ENCODE measurements at regions not wholly inside any gene's neighbourhood (a gene's known extent, or its start where the extent isn't known, plus 50 kb on each side); places are given as distances from the start of the nearest gene placed in this dataset.

DNA sequence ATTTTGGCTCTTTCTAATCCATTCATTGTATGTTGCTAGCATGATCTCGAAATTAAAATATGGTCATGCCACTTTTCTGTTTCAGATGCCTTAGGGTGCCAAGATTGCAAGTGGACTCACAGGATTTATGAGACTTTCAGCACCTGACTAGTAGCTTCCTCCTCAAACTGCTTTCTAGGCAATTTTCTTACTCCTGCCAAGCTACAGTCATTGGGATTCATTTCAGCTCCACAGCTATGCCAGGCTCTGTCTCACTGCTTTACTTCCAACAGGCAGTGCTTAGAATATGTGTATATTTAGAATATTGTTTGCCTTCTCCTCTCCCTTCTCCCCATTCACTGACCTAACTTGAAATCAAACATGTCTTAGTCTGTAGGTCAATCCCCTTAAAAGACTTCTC, 681.4 kb downstream of the TENT5A start:
- TF ChIP-seq, protein P1, sequence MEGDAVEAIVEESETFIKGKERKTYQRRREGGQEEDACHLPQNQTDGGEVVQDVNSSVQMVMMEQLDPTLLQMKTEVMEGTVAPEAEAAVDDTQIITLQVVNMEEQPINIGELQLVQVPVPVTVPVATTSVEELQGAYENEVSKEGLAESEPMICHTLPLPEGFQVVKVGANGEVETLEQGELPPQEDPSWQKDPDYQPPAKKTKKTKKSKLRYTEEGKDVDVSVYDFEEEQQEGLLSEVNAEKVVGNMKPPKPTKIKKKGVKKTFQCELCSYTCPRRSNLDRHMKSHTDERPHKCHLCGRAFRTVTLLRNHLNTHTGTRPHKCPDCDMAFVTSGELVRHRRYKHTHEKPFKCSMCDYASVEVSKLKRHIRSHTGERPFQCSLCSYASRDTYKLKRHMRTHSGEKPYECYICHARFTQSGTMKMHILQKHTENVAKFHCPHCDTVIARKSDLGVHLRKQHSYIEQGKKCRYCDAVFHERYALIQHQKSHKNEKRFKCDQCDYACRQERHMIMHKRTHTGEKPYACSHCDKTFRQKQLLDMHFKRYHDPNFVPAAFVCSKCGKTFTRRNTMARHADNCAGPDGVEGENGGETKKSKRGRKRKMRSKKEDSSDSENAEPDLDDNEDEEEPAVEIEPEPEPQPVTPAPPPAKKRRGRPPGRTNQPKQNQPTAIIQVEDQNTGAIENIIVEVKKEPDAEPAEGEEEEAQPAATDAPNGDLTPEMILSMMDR (IDR thresholded peaks at IDR 0.05): no peak
- Mint-ChIP-seq H3K4me1 (ENCODE audit: unreplicated experiment) (no peaks in the 10 kb centered on the region), H3K27ac (ENCODE audit: unreplicated experiment) (no peak overlapping the region), H3K27me3 (ENCODE audit: unreplicated experiment) (peaks cover 22% of the 10 kb centered on the region), H3K36me3 (ENCODE audit: unreplicated experiment) (no peaks in the 10 kb centered on the region), H3K4me3 (ENCODE audit: unreplicated experiment) (no peak overlapping the region), H3K9me3 (ENCODE audit: unreplicated experiment) (no peaks in the 10 kb centered on the region)
- DNase-seq (ENCODE audit: extremely low spot score, unreplicated experiment): no peak

DNA sequence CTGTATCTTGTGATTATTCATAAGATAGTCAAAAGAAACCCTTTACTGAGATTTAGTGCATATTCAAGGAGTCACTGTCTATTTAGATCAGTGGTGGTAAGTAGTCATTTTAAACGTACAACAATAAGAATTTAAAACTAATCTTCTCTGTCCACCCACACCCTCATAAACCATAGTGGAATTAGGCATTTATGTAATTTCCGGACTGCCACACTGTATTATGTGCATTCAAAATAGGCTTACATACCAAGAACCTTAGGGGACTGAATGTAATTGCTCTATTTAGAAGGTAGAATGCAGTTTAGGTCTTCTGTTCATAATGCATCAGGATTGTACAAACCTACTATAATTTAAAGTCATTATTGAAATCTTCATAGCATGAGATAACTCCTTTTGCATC, 685.4 kb downstream of the TENT5A start:
- H3K9me3 Mint-ChIP-seq (ENCODE audit: unreplicated experiment): no peaks in the 10 kb centered on the region
- no peaks in the 10 kb centered on the region for H3K27me3 Mint-ChIP-seq (ENCODE audit: unreplicated experiment)
- no peak for DNase-seq (ENCODE audit: extremely low spot score, unreplicated experiment)
- TF ChIP-seq, protein P1 (IDR thresholded peaks at IDR 0.05): no peak
- H3K36me3 Mint-ChIP-seq (ENCODE audit: unreplicated experiment): no peaks in the 10 kb centered on the region
- no peaks in the 10 kb centered on the region for H3K4me1 Mint-ChIP-seq (ENCODE audit: unreplicated experiment)
- no peak overlapping the region for H3K27ac Mint-ChIP-seq (ENCODE audit: unreplicated experiment)
- H3K4me3 Mint-ChIP-seq (ENCODE audit: unreplicated experiment): no peak overlapping the region

DNA sequence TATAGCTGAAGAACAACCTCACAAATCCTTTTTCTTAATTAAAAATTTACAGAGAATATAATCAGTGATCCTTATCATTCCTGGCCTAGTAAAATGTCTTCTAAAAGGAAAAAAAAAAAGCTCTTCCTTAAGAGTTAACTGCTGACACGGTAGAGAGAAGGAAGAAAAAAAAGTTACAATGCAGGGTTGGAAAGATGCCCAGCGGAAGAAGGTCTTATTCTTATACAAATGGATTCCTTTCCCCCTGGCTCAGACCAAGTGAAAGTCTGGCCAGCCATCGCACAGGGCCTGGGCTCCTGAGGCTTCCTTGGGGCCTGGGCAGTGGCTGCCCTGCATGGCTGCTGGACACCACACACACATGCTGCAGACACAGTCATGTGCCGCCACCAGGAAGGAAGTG, 688.6 kb downstream of the TENT5A start:
- Mint-ChIP-seq H3K27me3 (ENCODE audit: unreplicated experiment) (no peaks in the 10 kb centered on the region), H3K27ac (ENCODE audit: unreplicated experiment) (no peak overlapping the region), H3K9me3 (ENCODE audit: unreplicated experiment) (no peaks in the 10 kb centered on the region), H3K4me1 (ENCODE audit: unreplicated experiment) (no peaks in the 10 kb centered on the region), H3K36me3 (ENCODE audit: unreplicated experiment) (no peaks in the 10 kb centered on the region), H3K4me3 (ENCODE audit: unreplicated experiment) (no peak overlapping the region)
- no peak for DNase-seq (ENCODE audit: extremely low spot score, unreplicated experiment)
- TF ChIP-seq, protein P1 (IDR thresholded peaks at IDR 0.05): no peak

DNA sequence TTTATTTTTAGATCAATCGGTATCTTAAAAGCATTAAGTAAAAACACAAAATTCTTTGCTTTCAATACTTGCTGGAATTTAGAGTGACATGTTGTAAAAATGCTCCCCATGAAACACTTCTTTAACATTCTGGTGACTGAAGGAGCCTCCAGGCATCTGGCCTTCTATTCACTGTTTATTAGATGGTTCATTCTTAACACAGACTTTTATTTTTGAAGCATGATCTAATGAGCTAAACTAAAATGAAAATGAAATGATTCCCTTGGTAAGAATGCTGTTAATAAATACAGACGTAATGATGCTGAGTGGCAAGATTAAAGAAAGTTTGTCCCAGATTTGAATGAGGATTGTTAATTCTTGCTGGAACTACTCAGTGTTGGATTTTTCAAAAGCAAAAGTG, 698.4 kb downstream of the TENT5A start:
- Mint-ChIP-seq H3K27me3 (ENCODE audit: unreplicated experiment) (peaks cover 7% of the 10 kb centered on the region), H3K27ac (ENCODE audit: unreplicated experiment) (no peak overlapping the region)

DNA sequence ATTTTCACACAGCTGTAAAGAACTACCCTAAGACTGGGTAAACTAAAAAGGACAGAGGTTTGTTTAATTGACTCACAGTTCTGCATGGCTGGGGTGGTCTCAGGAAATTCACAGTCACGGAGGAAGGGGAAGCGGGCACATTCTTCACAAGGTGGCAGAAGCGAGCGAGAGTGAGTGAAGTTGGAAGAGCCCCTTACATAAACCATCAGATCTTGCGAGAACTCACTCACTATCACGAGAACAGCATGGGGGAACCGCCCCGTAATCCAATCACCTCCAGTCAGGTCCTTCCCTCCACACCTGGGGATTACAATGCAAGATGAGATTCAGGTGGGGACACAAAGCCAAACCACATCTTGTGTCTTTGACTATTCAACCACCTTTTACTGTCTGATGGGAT, 700.5 kb downstream of the TENT5A start:
- Mint-ChIP-seq H3K36me3 (ENCODE audit: unreplicated experiment) (no peaks in the 10 kb centered on the region), H3K27me3 (ENCODE audit: unreplicated experiment) (peaks cover 7% of the 10 kb centered on the region), H3K27ac (ENCODE audit: unreplicated experiment) (no peak overlapping the region), H3K4me3 (ENCODE audit: unreplicated experiment) (no peak overlapping the region), H3K4me1 (ENCODE audit: unreplicated experiment) (no peaks in the 10 kb centered on the region), H3K9me3 (ENCODE audit: unreplicated experiment) (no peaks in the 10 kb centered on the region)
- TF ChIP-seq, protein P1 (IDR thresholded peaks at IDR 0.05): no peak
- no peak for DNase-seq (ENCODE audit: extremely low spot score, unreplicated experiment)

More for the DNA sequence above, 698.4 kb downstream of the TENT5A start:
- Mint-ChIP-seq H3K4me1 (ENCODE audit: unreplicated experiment) (no peaks in the 10 kb centered on the region), H3K9me3 (ENCODE audit: unreplicated experiment) (no peaks in the 10 kb centered on the region), H3K36me3 (ENCODE audit: unreplicated experiment) (no peaks in the 10 kb centered on the region), H3K4me3 (ENCODE audit: unreplicated experiment) (no peak overlapping the region)
- TF ChIP-seq, protein P1 (IDR thresholded peaks at IDR 0.05): no peak
- no peak for DNase-seq (ENCODE audit: extremely low spot score, unreplicated experiment)

Measured in osteocyte (in vitro differentiated cells).